ENCODE measurements at regions not wholly inside any gene's neighbourhood (a gene's known extent, or its start where the extent isn't known, plus 50 kb on each side); places are given as distances from the start of the nearest gene placed in this dataset.
A peak's percentile ranks its signal among the peaks of the same experiment; 100 is the strongest.

DNA sequence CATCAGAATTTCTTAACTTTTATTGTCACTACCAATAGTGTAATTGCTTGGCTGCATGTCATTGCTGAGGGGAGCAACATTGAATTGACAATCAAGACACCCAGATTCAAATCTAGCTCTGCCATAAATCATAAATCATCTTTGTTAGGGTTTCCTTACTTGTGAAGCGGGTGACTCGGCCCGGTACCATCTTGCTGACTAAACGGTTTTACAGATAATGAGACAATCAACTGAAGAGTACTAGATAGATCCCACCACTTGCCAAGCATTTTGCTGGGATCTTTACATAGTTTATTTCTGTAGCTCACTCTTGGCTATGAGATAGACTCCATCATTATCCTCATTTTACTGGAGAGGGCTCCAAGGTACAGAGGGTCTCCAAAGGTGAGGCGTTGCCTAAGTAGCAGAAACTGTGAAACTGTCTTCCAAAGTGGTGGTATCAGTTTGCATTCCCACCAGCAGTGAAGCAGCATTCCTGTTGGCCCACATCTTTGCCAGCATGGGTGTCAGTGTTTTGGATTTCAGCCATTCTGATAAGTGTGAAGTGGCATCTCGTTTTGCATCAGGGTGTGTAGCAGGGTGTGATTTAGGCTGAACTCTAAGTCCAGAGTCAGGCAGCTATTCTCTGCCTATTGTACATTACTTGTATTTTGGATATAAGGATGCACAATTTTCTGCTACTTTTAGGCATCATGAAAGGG lies 168.7 kb upstream of the BMPER start:
- TF ChIP-seq, protein P1, sequence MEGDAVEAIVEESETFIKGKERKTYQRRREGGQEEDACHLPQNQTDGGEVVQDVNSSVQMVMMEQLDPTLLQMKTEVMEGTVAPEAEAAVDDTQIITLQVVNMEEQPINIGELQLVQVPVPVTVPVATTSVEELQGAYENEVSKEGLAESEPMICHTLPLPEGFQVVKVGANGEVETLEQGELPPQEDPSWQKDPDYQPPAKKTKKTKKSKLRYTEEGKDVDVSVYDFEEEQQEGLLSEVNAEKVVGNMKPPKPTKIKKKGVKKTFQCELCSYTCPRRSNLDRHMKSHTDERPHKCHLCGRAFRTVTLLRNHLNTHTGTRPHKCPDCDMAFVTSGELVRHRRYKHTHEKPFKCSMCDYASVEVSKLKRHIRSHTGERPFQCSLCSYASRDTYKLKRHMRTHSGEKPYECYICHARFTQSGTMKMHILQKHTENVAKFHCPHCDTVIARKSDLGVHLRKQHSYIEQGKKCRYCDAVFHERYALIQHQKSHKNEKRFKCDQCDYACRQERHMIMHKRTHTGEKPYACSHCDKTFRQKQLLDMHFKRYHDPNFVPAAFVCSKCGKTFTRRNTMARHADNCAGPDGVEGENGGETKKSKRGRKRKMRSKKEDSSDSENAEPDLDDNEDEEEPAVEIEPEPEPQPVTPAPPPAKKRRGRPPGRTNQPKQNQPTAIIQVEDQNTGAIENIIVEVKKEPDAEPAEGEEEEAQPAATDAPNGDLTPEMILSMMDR (IDR thresholded peaks at IDR 0.05; ENCODE audit: unreplicated experiment in 3 of 3), result no peak

DNA sequence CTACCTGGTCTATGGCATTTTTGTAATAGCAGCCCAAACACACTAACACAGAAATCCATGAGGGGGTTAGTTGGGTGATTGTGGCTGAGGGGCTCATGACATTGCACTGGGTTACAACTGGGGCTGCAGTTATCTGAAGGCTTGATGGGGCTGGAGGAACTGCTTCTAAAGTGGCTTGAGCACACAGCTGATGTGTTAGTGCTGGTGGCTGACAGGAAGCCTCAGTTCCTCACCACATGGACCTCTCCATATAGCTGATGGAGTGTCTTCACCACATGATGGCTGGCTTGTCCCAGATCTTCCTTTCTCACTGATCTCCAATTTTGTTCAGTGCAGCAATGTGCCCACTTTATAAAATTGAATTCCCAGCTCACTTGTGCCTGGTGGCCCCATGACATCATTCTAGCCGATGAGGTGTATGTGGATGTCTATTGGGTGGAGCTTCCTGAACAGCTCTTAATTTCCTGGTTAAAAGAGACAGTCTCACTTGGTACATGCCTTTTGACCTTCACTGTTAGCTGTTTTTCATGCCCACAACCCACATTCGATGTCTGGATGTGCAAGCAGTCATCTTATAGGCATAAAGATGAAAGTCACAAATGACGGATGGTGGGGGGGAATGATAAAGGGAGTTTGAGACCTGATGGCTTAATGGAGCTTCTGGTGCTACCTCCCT lies 166.9 kb upstream of the BMPER start:
- H3K27me3 Mint-ChIP-seq (ENCODE audit: low read depth), result peaks cover 14% of the 10 kb centered on the region
- H3K4me1 Mint-ChIP-seq, result peaks cover 36% of the 10 kb centered on the region
- TF ChIP-seq, protein P1 (IDR thresholded peaks at IDR 0.05; ENCODE audit: unreplicated experiment in 3 of 3), result no peak
- no peaks in the 10 kb centered on the region for H3K9me3 Mint-ChIP-seq
- no peaks in the 10 kb centered on the region for H3K36me3 Mint-ChIP-seq (ENCODE audit: low read depth)
- H3K4me3 Mint-ChIP-seq, result no peak overlapping the region
- H3K27ac Mint-ChIP-seq, result no peak overlapping the region

More for the DNA sequence above, 168.7 kb upstream of the BMPER start:
- peaks cover 3% of the 10 kb centered on the region for H3K36me3 Mint-ChIP-seq (ENCODE audit: low read depth)
- no peaks in the 10 kb centered on the region for H3K9me3 Mint-ChIP-seq
- no peak overlapping the region for H3K4me3 Mint-ChIP-seq
- peaks cover 11% of the 10 kb centered on the region for H3K27me3 Mint-ChIP-seq (ENCODE audit: low read depth)
- no peak overlapping the region for H3K27ac Mint-ChIP-seq
- H3K4me1 Mint-ChIP-seq, result peaks cover 33% of the 10 kb centered on the region

DNA sequence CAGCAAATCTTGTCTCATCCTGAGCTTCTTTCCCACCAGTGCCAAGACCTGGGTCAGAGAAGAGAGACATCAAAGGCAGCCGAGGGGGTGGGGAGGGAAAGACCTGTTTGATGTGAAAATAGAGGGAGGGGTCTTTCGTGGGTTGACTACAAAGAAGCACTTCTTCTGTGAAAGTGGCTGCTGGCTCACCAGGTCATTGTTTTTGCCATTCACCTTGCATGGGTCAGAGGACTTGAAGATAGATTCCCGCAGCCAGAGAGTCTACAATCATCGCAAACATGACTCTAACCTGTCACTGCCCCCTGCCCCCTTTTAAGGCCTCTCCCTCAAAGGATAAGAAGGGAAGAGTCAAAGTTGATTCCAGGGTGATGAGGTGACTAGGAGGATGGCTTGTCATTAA lies 166.1 kb upstream of the BMPER start:
- H3K4me1 Mint-ChIP-seq, result peaks cover 32% of the 10 kb centered on the region
- H3K27ac Mint-ChIP-seq, result peak overlapping the region in 1 of 3 experiments; percentile 37
- H3K9me3 Mint-ChIP-seq, result no peaks in the 10 kb centered on the region
- no peaks in the 10 kb centered on the region for H3K36me3 Mint-ChIP-seq (ENCODE audit: low read depth)
- peaks cover 19% of the 10 kb centered on the region for H3K27me3 Mint-ChIP-seq (ENCODE audit: low read depth)
- TF ChIP-seq, protein P1 (IDR thresholded peaks at IDR 0.05; ENCODE audit: unreplicated experiment in 3 of 3), result no peak
- no peak overlapping the region for H3K4me3 Mint-ChIP-seq

DNA sequence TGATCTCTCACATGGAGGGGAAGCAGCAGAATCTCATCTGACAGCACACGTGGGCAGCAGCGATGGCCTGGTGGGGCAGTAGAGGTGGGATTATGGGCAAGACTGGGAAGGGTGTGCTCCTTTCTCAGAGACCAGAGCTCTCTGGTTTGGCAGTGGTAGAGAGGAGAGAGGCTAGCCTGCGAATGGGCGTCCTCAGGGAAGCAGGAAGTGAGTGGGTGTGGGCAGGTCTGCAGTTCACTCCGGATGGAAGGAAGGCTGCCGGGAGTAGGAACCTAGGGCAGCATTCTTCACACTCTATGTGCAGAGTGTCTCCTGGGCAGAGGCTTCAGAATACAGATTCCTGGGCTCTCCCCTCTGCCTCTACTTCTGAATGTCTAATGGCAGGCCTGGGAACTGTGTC lies 162.8 kb upstream of the BMPER start:
- peaks cover 19% of the 10 kb centered on the region for H3K27me3 Mint-ChIP-seq (ENCODE audit: low read depth)
- no peak overlapping the region for H3K4me3 Mint-ChIP-seq
- no peaks in the 10 kb centered on the region for H3K36me3 Mint-ChIP-seq (ENCODE audit: low read depth)
- TF ChIP-seq, protein P1 (IDR thresholded peaks at IDR 0.05; ENCODE audit: unreplicated experiment in 3 of 3), result no peak
- H3K9me3 Mint-ChIP-seq, result no peaks in the 10 kb centered on the region
- peaks cover 17% of the 10 kb centered on the region for H3K4me1 Mint-ChIP-seq
- peak overlapping the region in 2 of 3 experiments; percentile 32 to 73 for H3K27ac Mint-ChIP-seq

DNA sequence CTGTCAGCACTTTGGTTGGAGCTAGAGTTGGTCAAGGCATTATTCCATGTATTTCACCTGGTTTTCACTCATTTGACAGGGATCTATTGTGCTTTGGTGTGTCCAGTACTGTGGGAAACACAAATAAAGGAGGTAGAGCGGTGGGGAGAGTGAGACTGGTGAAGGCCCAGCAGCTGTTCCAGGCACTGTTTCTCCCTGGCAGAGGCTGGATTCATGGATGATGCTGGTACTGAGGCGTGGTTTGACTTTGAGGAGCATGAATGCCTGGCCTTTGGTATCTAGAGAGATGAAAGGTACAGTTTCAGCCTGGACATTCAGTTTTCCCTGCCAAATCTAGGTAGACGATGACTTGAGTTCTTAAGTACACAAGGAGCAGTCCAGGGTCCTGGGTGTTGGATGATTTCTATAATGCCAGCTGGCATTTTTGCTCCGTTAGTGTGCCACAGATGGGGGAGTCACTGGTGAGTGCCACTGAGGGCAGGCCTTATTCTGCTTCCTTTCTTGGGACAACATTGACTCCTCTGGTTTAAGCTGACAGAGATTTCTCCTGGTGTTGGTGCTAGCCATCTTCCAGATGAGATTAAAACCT lies 162.2 kb upstream of the BMPER start:
- Mint-ChIP-seq H3K4me1 (peaks cover 17% of the 10 kb centered on the region), H3K9me3 (no peaks in the 10 kb centered on the region), H3K36me3 (ENCODE audit: low read depth) (no peaks in the 10 kb centered on the region), H3K27ac (peak overlapping the region; percentile 52 to 73 (median 72)), H3K4me3 (no peak overlapping the region), H3K27me3 (ENCODE audit: low read depth) (peaks cover 22% of the 10 kb centered on the region)
- TF ChIP-seq, protein P1 (IDR thresholded peaks at IDR 0.05; ENCODE audit: unreplicated experiment in 3 of 3), result no peak

All from nephron (organoid).